Body of pancreas (tissue), 4 donors: ENCODE measurements at regions not wholly inside any gene's neighbourhood (a gene's known extent, or its start where the extent isn't known, plus 50 kb on each side); places are given as distances from the start of the nearest gene placed in this dataset.

ENCODE experiments used
- CTCF ChIP-seq, 7 experiments: fragments of 450-650 bp in 4 of 7; fragments of 200-600 bp in 3 of 7; sonication (generic) in 3 of 7; IDR thresholded peaks; one replicate each; pipeline ENCODE4 v1.5.1; 2016 to 2019; ENCODE audit warnings: antibody characterized with exemption in 7 of 7
- POLR2A ChIP-seq, 3 donors: fragments of 450-650 bp; IDR thresholded peaks; one replicate each; pipeline ENCODE4 v1.6.1; 2016; ENCODE audit warnings: antibody characterized with exemption in 3 of 3, mild to moderate bottlenecking in 2 of 3

- no peak for TF ChIP-seq CTCF (IDR thresholded peaks at IDR 0.05)
- no peak for TF ChIP-seq POLR2A (IDR thresholded peaks at IDR 0.05)
Measured at GRCh38 chrX:82813671-82814078, 694.4 kb upstream of the POU3F4 start.
